Ramos (cell line): ENCODE measurements at regions not wholly inside any gene's neighbourhood (a gene's known extent, or its start where the extent isn't known, plus 50 kb on each side); places are given as distances from the start of the nearest gene placed in this dataset.

Source experiments
- in situ Hi-C: fragments of 300-500 bp; cut with MboI; formaldehyde crosslinking; loops from one replicate; pipeline ENCODE4 v1.14.3; 2022; ENCODE audit warnings: low sequenced_read_pairs; ENCODE audit not compliant: unreplicated experiment

DNA sequence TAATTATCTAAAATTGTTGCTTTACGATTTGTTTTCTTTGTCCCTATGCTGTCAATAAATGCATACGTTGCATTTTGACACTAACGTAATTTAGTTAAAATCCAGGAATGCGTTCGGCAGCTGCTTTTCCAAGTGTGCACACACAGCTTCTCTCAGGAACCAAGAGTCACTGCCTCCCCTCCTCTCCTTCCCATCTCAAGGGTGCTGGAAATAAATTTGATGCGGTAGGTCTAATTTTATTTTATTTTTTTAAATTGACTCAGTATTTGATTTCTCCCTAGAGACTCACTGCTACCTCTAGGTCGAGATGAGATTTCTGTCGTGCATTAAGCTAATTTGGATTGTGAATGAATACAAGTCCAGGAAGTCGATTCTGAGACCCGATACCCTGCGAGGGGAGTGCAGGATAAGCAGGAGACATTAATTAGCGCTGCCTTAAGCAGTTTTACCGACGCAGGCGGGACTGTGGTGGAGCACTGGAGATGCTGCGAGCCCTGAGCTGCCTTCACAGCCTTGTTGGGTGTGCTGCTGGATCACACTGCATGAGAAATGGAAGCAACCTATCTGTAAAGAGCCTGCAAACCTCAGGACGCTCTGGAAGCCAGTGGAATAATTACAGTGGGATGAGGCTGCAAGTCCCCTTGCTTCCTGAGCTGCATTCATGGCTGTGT is 381.2 kb downstream of the C6orf118 start:
- in situ Hi-C loops, result no loop called here

DNA sequence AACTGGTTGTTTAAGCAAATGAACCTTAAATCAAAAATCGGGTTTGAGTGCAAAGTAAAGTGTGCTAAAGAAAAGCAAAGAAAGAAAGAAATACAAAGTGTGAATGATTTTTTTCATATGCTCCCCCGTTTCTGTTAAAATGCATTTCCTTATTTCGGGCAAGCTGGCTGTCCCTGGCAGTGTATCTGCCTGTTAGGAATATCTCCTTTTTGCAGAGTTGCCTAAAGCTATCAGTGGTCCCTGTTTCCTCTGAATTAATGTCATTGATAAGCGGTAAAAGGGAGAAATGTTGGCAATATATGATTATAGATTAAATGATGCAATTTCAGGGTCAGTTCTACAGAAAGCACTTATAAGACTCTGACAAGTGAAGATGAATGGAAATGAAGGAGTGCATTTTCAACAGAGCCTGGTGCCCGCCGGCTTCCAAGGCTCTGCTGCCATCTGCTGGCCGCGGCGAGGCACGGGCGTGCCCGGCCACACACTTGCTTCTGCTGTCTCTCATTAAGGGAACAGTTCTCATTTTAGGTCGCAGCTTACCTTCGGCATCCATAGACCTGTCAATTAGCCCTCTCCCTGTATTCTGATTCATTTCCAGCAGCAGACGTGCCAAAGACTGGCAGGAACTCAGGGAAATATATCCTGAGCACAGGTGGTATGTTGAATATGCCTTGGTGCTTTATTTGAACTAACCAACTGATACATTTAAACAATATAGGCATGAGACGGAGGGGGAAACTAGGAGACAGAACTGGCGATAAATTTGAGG is 381.9 kb downstream of the C6orf118 start:
- in situ Hi-C loops, result no loop called here

DNA sequence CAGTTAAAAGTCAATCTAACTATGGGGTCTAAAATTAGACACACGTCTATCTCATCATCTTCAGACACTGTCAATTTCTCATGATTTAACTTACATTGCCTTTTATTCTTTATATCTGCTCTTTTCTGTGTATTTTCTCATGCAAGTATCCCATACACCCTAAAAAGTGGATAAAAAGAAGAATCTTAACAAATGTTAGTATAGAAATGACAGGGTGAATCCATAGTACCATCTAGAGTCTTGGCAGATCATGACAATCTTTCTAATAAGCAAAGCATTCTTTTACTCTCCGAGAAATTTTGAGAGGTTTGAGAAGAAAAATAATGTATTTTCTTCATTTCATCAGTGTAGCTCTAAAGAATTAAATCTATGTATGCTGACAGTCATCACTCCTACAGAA is 382.7 kb downstream of the C6orf118 start:
- in situ Hi-C loops, result no loop called here

DNA sequence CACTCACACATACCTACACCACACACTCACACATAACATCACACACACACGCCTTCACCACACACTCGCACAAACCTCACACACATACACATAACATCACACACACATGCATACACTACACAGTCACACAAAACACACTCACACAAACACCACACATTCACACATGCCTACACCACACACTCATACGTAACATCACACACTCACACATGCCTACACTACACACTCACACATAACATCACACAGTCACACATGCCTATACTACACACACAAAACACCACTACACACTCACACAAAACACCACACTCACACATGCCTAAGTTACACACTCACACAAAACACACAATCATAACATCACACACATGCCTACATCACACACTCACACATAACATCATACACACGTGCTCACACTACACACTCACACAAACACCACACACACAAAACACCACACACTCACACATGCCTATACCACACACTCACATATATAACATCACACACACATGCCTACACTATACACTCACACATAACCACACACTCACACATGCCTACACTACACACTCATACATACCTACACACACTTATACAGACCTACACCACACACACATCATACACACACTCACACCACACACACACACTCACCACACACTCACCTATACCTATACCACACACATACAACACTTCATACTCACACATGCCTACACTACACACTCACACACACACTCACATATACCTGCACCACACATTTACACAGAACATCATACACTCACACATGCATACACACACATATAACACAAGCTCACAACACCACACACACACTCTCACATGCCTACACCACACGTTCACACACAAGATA is 383.5 kb downstream of the C6orf118 start:
- in situ Hi-C loops, result no loop called here

DNA sequence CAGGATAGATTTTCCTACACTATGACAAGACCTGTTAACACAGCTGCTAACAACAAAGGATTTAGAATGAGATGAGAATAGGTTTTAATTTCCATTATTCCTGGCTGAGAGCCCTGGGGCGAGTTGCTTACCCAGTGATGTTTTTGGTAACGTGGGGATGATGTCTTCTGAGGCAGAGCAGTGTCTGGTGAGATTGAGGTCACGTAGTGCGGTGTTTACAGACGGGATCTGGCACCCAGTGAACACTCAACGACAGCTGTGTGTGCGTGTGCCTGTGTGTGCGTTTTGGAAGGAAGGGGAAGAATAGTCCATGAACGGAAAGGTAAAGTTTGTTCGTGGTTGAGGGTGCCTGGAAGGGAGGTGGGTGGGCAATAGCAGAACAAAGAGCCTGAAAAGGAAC is 384.7 kb downstream of the C6orf118 start:
- in situ Hi-C loops, result no loop called here

DNA sequence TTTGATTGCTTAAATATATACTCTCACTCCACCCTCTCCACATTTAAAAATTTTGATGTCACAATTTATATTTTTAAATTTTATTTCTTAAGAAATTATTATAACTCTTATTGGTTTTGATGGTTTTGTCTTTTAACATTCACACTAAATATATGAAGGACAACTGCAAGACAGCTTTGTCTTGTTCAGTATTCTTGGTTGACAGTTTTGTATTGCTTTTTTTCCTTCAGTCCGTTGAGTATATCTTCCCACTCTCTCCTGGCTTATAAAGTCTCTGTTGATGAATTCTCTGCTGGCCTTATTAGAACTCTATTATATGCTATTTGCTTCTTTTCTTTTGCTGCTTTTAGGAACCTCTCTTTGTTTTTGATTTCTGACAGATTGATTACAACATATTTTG is 392.2 kb downstream of the C6orf118 start:
- in situ Hi-C loops, result no loop called here

DNA sequence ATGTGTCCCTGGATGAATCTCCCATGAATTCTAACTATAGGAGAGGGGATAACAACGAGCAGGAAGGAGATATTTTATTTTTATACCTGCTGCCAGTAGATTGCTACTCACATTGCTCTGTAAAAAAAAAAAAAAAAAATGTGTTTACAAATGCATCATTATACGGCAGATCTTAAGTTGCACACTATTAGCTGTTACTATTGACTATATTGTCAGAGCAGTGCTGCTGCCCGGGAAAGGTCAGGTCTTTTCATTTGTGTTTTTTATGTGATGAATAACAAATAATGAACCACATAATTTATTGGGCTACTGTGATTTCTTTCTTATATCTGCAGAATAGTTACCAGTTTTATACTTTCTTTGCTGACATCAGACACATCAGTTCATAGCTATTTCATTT is 393.3 kb downstream of the C6orf118 start:
- in situ Hi-C loops, result no loop called here

DNA sequence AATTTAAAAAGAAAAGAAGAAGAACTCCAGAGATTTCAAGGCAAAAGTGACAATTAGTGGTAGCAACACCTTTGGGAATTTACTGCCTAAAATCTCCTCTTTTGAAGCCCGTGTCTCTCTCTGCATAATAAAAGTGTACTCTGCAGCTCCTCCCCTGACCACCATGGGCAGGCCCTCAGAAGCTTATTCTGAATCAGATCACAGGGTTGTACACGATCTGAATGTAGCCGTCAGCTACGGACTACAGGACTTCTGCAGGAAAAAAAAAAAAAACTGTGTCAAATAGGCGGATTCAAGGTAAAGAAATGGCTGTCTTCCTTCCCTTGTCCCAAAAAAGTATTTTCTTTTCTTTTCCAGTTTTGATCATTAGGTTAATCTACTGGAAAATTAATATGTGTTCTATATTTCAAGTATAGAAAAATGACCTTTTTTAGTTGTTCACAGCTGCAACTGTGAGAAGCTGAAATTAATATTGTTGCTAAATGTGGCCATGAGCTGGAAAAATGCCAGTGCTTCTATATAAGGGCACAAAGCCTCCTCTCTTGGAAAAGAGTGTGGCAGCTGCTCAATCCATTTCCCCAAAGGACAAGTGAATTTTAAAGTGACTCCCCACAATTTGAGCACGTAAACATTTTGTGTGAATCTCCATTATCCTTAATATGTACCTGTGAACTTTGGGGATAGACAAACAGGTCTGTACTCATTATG is 397.4 kb downstream of the C6orf118 start:
- in situ Hi-C loops, result no loop called here

DNA sequence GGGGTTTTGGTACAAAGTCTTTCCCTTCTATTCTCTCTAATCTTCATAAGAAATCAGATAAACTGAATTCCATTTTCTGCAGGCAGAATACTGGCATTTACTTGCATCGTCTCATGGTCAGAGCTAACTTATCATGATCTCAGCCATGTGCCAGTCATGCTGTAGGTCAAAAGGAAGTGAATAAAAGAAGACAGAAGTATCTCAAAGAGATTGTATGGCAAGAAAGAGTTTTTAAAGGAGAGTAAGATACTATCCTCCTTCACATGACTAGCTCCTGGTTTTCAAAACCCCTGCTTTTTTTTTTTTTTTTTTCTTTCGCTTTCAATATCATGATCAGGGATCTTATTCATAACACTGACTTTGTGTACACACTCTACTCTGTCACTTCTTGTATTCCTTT is 398.3 kb downstream of the C6orf118 start:
- in situ Hi-C loops, result no loop called here

DNA sequence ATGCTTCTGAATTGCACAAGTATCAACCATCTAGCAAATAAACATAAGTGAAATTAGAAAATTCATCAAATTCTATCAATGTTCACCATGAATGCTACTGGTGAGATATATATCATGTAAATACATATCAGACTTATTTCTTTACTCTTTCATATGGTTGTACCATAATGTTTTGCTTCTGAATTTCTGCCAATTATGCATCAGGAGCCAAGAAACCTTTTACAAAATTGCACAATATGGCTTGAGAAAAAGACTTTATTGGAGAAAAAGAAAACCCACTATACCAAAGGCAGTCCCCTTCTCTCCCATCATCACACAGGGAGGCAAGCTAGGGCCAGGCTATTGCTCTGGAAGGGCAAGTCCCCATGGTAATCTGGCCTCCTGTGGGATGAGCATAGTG is 402.6 kb downstream of the C6orf118 start:
- in situ Hi-C loops, result no loop called here

DNA sequence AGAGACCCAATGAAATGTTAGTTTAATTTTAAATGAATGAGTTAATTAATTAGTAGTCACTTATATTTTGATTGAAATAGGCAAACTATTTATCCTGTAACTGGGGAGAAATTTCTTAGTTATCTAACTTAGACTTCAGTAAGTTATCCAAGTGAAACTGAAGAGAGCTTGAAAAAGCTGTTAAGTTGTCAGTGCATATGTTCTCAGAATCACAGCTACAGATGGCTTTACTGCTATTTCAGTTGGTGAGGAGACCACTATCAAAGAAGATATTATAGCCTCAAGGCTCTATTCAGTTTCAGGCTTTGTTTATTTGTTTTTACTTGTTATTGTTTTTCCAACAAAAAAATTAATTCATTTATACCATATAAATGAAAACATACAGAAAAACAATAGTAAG is 404.1 kb downstream of the C6orf118 start:
- in situ Hi-C loops, result no loop called here

DNA sequence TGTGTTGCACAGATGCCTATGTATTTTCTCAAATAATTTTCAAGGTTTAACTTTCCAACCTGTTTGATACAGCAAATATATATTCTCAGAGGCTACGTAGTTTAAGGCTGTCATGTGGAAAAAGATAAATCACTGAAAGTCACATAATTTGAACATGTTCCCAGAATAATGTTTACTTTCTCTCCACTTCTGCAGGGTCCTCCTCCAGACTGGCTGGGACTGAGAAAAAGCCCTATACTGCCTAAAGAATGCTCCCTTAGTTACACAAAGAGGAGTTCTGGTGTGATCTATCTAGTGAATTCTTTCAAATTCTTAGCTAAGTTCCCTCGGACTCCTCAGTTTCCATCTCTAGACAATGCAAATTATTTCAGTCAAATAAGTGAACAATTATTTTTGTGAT is 411.0 kb downstream of the C6orf118 start:
- in situ Hi-C loops, result no loop called here

DNA sequence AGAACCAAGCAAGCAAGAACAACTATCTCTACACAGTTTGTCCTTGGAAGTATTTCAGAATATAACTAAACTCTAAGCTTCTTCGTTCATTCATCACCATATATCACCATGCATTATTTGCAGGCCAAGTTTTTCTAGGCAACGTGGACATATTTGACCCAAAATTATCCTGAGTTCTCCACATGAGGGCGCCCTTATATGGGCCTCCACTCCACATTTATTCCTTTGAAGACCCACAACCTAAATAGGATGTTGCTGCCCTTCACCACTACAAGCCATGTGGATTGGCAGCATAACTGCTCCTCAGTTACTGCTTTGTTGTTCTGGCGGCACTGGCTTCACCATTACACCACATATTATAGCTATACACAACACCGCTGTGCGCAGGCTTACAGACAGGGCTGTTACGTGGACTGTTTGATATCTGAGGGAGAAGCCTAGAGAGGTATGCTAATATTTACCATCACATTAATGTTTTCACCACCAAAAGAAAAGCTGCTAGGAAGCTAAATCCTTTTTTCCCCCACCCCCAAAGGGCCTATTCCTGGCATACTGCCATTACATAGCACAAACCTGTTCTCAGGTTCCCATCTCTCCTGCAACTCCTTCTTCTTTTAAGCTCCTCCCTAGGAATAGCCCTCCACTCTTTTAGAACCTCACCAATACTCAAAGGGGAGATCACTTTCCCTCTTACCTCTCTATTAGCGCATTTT is 411.7 kb downstream of the C6orf118 start:
- in situ Hi-C loops, result no loop called here

DNA sequence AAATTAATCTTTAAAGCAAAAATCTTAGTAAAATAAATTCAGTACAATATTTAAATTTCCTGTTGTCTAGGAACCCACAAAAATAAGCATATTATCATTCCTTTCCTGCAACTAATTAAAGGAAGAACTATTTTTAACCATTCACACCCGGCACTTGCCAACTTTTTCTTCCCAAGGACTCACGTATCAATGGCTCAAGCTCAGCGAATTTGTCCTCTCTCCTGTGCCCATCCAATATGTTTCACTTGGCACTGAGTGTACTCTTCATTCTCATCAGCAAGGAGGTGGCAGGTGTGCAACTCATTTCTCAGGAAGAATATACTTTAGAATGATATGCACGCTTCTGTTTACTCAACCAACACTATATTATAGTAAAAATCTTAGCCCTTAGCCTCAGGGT is 419.4 kb downstream of the C6orf118 start:
- in situ Hi-C loops, result no loop called here

DNA sequence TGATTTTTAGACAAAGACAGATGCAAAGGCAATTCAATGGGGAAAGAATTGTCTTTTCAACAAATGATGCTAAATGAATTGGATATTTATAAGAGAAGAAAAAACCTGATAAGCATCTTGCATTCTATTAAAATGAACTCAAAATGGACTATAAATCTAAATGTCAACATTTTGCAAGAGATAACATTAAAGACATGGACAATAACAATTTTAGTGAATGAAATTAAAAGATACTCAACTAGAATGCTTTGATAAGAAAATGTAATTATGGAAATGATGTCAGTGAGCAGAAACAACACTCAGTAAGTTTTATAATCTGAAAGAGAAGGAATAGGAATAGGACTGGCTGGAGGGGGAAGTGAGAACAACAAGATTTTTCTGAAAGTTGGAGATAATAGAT is 421.7 kb downstream of the C6orf118 start:
- in situ Hi-C loops, result no loop called here

DNA sequence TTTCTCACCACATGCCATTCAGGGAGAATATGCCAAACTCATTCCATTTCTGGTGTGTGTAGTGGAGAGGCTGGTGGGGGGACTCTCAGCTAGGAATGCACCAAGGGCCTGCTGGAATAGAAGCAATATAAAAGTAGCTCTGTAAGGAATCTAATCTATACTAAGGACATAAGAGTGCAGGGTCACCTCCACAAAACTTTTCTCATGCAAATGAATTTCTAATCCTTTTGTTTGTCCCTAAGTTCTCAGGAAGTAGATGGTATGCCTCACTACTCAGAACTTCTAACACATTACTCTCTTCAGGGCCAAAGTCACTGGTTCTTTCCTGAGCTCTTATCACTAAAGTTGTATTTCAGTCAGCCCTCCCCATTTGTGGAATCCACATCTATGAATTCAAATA is 427.2 kb downstream of the C6orf118 start:
- in situ Hi-C loops, result no loop called here

DNA sequence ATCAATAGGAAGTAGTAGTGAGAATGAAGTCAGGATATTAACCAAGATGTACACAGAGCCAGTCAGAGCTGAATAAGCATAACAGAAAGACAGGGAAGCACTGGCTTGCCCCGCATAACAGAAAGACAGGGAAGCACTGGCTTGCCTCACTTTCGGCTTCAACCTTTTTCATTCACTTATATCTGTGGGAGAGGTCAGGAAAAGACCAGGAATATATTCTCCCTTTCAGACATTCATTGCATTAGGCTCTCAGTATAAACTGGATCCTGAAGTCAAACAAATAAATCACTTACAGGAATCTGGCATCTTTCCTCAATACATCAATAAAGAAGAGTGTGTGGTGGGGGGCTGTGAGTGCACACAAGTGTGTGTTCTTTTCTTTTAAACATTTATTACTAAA is 437.6 kb downstream of the C6orf118 start:
- in situ Hi-C loops, result no loop called here

DNA sequence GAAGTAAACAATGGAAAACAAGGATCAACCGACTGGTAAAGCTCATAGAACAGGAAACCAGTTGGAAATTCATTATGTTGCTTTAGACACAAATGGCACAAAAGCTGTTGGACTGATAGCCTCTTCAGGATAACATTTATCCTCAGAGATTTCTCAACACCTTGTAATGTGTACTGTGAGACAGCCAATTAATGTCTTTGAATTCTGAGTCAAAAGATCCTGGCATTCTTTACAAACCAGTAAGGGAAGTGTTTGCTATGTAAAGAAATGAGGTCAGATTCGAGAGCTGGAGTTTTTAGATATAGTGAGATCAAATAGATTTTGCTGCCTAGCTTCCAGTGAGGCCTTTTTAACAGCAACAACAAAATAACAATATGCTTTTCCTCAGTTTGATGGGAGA is 439.2 kb downstream of the C6orf118 start:
- in situ Hi-C loops, result no loop called here

DNA sequence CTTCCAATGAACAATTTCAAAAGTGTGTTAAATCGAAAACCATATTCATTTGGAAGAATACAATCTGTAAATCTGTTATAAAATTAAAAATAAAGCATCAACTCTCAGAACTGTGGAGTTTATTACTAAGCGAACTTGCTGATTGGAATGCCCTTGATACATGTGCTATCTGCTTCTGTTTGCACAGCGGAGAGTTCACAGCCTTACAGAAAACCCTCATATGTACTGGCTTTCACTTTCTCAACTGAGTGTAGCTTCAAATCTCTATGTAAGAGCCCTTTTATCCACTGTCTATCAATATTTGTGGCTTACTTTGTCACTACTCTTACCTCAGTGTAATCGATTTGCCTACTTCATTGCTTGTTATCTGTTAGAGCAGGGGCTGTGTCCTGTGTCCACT is 447.4 kb downstream of the C6orf118 start:
- in situ Hi-C loops, result no loop called here

DNA sequence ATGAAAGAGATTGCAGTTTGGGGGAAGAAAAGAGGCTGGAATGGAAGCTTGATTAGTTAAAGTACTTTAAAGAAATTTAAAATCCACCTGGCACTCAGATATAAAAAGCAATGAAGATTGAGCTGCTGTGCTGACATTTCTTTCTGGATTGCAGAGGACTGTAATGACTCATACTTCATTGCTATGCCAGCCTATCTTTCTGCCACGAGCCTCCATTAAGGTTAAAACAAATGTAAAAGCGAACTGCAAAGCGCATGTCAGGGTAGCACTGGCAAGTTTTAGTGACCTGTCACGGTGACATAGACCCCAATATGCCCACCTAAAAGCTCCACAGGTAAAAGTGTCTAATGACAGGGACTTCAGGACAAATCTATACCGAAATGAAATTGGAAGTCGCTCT is 449.6 kb downstream of the C6orf118 start:
- in situ Hi-C loops, result no loop called here
